Left kidney (tissue), 1 donor: ENCODE measurements at regions not wholly inside any gene's neighbourhood (a gene's known extent, or its start where the extent isn't known, plus 50 kb on each side); places are given as distances from the start of the nearest gene placed in this dataset.
"Not testable (repeated sequence)": the region's sequence is repeated elsewhere in the genome, so short reads cannot be mapped to it uniquely, and the experiment has no call there.

Experiments used
- DNase-seq: peaks from one replicate; pipeline ENCODE4 v3.0.0-alpha.2; 2013

DNA sequence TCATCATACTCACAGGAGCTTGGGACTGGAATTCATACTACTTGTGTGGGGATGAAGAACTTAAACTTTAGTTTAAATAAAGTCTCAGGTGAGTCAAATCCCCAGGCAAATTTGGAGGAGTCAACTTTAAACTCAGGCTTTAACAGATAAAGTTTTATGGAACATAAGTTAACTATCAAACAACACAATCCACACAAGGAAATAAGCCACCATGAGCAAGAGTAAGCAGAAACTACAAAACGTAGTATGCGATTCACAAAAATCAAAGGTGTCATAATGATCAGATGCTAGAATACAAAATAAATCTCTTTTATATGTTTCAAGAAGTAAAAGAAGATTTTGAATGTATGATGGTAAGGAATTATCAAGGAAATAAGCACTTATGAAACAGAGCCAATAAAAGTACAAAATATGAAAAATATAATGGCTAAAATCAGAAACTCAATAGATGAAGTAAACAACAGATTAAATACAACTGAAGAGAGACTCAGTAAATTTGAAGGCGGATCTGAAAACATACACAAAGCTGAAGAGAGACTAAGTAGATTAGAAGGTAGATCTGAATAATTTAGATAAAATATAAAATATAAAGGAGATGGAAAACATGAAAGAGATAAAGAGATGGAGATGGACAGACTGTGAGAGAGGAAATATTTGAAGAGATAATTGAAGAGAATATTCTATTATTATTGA lies 97.5 kb upstream of the TWIST2 start:
- no peak for DNase-seq

DNA sequence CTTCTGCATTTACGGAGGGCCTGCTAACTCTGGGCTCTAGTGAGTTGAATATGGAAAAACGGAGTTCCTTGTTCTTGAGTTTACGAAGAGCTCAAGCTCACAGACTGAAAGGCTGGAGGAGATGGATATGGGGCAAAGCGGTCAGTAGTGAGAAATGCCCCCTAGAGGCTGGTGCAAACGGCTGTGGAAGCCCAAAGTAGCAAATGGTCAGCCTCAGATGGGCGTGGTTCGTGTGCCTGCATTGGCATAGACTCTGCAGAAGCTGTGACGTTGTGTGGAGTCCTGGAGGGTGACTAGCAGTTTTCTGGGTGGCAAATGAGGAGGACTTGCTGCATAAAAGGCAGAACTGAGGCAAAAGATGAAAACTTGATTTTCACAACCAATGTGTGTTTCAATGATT lies 93.6 kb upstream of the TWIST2 start:
- no peak for DNase-seq

DNA sequence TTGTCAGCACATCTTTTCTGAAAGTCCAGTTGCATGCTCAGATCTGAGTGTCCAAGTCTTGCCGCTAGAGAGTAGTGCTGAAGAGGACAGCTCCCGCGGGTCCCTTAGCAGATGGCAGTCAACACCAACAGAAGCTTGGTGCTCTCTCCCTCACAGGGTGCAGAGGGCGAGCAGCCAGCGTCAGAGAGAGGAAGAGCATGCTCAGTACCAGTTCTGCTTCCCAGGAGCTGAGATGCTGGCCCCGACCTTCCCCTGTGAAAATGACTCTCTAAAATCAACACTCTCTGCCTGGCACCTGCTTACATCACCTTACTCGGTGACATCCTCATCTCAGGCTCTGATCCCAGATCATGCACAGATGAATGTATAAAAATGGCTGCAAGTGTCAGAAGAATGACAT lies 86.0 kb upstream of the TWIST2 start:
- peak; percentile 34 for DNase-seq

DNA sequence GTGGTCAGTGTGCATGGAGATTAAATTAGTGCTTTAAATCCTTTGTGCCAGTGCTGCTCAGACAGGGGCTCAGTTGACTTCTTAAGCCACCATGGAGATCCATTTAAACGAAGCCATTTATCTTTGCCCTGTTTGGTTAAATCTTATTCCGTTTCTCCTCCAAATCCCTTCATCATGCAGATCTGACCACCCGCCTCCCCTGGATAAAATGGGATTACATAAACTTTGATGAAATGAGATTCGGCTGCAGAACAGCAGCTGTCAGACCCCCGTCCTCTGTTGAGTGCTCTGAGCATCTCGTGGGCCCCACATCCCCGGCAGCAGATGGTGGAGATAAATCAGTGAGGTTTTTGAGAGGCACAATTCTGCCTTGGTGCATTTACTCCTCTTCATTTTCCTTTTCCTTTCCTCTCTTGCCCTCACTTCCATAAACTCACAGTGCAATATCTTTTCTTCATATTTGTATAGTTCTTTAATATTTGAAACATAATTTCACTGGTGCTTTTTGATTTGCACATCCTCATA lies 84.4 kb upstream of the TWIST2 start:
- DNase-seq: no peak

GRCh38 chr2:238765590-238765989 lies 82.3 kb upstream of the TWIST2 start:
- no peak for DNase-seq

GRCh38 chr2:238771218-238771617 lies 76.7 kb upstream of the TWIST2 start:
- DNase-seq: peak; percentile 11

GRCh38 chr2:238771639-238772038 lies 76.2 kb upstream of the TWIST2 start:
- no peak for DNase-seq

- no peak for DNase-seq
These were observed 75.1 kb upstream of the TWIST2 start for GRCh38 chr2:238772635-238773297.

DNA sequence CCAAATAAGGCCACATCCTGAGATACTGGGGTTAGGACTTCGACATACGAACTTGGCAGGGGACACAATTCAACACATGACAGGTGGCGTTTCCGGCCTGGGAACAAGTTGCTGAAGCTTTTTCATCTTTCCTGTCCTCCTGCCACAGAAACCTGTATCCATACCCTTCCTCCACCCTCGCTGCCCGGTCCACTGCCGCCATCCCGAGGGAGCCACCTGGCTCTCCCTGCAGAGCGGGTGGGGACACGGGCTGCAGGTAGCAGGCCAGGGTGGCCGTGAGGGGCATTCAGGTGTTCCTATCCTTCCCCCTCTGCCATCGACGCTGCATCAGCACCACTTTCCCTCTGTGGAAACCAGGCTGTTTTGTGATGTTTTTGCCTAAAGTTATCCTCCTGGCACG lies 74.4 kb upstream of the TWIST2 start:
- DNase-seq: no peak

DNA sequence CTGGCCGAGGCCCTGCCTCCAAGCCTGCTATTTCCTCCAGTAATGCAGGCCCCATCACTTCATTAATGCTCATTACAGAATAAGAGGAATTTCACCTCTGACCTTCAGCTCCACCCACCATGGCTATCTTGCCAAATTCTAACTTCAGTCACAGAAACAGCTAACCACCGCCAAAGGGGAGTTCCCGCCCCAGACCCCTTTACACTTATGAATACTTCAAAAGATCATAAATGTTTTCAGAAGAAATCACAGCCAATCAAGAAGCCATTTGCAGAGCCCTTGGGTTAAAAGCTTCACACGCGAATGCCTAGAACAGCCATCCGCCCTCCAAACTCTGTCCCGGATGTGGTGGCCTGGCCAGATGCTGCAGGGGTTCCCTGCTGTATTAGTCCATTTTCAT lies 73.8 kb upstream of the TWIST2 start:
- DNase-seq: no peak

GRCh38 chr2:238774980-238775509 lies 72.8 kb upstream of the TWIST2 start:
- DNase-seq: no peak

DNA sequence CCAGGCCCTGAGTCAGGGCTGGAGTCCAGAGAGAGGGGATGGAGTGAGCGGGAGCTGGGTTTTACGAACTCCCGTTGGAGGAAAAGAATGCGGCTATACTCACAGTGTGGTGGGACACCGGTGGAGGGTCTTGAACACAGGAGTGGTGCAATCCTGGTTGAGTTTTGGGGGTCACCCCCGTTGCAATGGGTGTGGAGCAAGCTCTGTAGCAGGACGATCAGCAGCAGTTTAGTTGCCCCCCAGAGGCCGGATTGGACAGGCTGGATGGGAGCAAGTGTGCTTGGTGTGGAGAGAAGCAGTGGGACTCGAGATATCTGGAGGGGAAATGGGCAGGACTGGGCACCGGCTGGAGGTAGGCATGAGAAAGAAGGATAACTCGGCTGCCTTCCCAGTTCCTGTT lies 72.3 kb upstream of the TWIST2 start:
- no peak for DNase-seq

- no peak for DNase-seq
These were observed 71.7 kb upstream of the TWIST2 start for GRCh38 chr2:238776003-238776760.

DNA sequence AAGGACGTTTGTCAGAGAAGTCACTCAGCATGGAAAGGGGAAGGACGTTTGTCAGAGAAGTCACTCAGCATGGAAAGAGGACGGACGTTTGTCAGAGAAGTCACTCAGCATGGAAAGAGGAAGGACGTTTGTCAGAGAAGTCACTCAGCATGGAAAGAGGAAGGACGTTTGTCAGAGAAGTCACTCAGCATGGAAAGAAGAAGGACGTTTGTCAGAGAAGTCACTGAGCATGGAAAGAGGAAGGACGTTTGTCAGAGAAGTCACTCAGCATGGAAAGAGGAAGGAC lies 71.2 kb upstream of the TWIST2 start:
- not testable (repeated sequence) for DNase-seq

GRCh38 chr2:238777369-238778067 lies 70.4 kb upstream of the TWIST2 start:
- DNase-seq: no peak

DNA sequence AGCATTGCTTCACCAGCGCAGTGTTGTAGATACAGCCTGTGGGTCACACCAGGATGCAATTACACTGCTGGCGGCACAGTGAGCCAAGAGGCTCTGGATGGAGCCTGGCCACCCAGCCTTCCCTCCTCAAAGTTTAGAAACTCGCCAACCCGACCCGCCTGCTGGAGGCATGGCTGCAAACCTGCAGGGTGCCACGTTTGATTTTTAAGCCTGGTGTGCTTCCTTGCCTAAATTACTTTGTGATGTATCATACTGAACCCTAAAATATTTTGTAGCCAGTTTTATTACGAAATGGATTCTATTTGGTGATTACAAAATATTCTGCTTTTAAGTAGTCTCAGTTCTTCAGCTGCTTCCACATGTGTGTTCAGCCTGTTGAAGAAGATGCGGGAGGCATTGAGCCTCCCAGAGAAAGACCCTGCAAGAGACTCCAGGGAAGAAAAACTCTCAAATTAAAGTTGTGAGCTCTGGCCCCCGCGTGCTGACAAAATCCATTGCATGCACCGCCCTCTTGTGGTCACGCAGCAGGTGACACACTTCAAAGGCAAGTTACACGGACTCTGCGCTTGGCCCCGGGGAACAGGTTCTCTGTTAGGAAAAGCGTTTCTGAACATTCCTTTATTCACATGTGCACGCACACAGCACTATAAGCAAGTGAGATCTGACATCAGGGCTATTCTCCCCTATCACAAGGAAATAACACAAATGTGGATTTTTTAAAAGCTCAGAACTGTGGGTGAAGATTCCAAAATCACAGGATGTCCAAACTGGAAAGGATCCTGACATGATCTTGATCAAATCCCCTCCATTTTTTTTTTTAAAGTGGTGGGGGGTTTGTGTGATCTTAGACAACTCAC lies 63.0 kb upstream of the TWIST2 start:
- DNase-seq: peak; percentile 58

DNA sequence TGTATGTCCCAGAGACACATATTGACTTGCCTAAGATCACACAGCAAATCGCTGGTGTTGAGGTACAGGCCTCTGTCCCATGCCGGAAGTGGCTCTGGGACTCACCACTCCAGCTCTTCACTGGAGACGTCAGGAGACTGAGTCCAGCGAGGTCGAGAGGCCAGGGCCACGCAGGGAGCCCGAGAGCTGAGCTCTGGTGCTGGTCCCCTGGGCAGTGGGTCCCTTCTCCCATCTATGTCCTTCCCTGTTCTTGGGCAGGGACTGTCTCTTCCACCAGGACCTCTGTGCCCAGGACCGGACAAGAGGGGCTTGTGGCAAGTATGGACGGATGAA lies 62.4 kb upstream of the TWIST2 start:
- DNase-seq: no peak

- no peak for DNase-seq
These were observed 61.5 kb upstream of the TWIST2 start for GRCh38 chr2:238786379-238786778.

- DNase-seq: no peak
These were observed 60.9 kb upstream of the TWIST2 start for GRCh38 chr2:238786792-238787490.

GRCh38 chr2:238787501-238787900 lies 60.4 kb upstream of the TWIST2 start:
- no peak for DNase-seq

DNA sequence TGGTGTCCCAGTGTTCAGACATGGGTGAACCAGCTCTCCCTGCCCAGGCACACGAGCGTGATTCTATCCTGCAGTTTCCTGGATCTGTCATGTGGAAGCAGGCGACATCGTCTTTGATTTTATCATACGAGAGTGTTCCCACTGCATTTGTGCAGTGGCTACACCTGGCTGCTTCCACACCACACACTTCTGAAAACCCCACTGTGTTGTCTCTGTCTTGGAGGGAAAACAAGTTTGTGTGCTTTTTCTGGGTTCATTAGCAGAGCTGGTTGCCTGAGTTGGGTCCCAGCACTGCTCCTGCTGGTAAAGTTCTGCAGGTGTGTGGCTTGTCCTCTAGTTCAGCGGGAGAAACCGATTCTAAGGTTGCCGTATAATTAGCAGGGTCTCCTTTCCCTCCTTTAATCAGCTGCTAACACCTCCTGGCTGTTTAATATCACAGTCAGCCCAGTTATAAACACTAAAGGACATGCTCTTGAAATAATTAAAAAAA lies 58.5 kb upstream of the TWIST2 start:
- no peak for DNase-seq
